ENCODE measurements at regions not wholly inside any gene's neighbourhood (a gene's known extent, or its start where the extent isn't known, plus 50 kb on each side); places are given as distances from the start of the nearest gene placed in this dataset.
A peak's percentile ranks its signal among the peaks of the same experiment; 100 is the strongest.

- no peak overlapping the region for H3K27ac ChIP-seq (ENCODE audit: extremely low read depth, low read depth, low read length)
- POLR2A ChIA-PET = no interaction called here
- TF ChIP-seq FOSL1 (tag; conservative IDR thresholded peaks at IDR 0.05) (peak; percentile 97), ATF3 (IDR thresholded peaks at IDR 0.05) (peak; percentile 11; the same call in 1 of the 2 replicates), ATF3 (CRISPR knock-in tag; conservative IDR thresholded peaks at IDR 0.05) (no peak), NFATC3 (IDR thresholded peaks at IDR 0.05) (no peak)
- no peak for DNase-seq (ENCODE audit: extremely low read depth in 1 of 4, low spot score in 3 of 4)
- CTCF ChIA-PET (ENCODE audit: low intra/inter-chr PET ratio) = no interaction called here
- ATAC-seq = no peak
- H3K36me3 ChIP-seq (ENCODE audit: control insufficient read depth, insufficient read depth, low read length) = no peaks in the 10 kb centered on the region
- H3K4me1 ChIP-seq (replicated peaks in 1 of 2; ENCODE audit: control insufficient read depth in 2 of 2, insufficient read depth in 2 of 2, low read length in 2 of 2) = no peaks in the 10 kb centered on the region
- no TSS peak for BruUV-seq (replicated peaks)
- peaks cover 15 to 28% of the 10 kb centered on the region in 2 experiments for H3K27me3 ChIP-seq (ENCODE audit: control insufficient read depth in 2 of 2, insufficient read depth in 2 of 2, low read length in 2 of 2)
- WGBS (ENCODE audit: insufficient coverage, low coverage, missing lambda C conversion rate) = 1% methylated on average over 7 of the region's 7 CpGs
- no peak overlapping the region for H3K9ac ChIP-seq (ENCODE audit: insufficient read depth in 1 of 2, low read depth in 2 of 2, low read length in 2 of 2)
- H3K79me2 ChIP-seq (ENCODE audit: control insufficient read depth, insufficient read depth, low read length) = no peaks in the 10 kb centered on the region
- intact Hi-C loops (cut with micrococcal nuclease) (no loop called here), in situ Hi-C loops (cut with MboI) (no loop called here)
- H3K9me3 ChIP-seq (replicated peaks; ENCODE audit: control insufficient read depth, insufficient read depth, low read depth, low read length) = no peaks in the 10 kb centered on the region
- no peak for FAIRE-seq
- no peak overlapping the region for H3K4me3 ChIP-seq
- no peaks in the 10 kb centered on the region for H4K20me1 ChIP-seq (replicated peaks; ENCODE audit: control insufficient read depth, insufficient read depth, low read length)
- no peak overlapping the region for H2AFZ ChIP-seq (ENCODE audit: low read depth, low read length)
- no peak overlapping the region for H3K4me2 ChIP-seq (ENCODE audit: insufficient read depth, low read length)
- H3K9me1 ChIP-seq (ENCODE audit: control insufficient read depth, insufficient read depth, low read length) = no peaks in the 10 kb centered on the region
These were observed 128.7 kb upstream of the LYZL1 start for GRCh38 chr10:29160150-29160617.

- POLR2A ChIA-PET = no interaction called here
- Histone ChIP-seq H3K4me2 (ENCODE audit: insufficient read depth, low read length) (no peak overlapping the region), H3K4me3 (no peak overlapping the region), H4K20me1 (replicated peaks; ENCODE audit: control insufficient read depth, insufficient read depth, low read length) (no peaks in the 10 kb centered on the region), H3K9me3 (replicated peaks; ENCODE audit: control insufficient read depth, insufficient read depth, low read depth, low read length) (0 out of 2 replicates have a peak, but pooled peaks cover 3% of the 10 kb centered on the region), H3K9me1 (ENCODE audit: control insufficient read depth, insufficient read depth, low read length) (no peaks in the 10 kb centered on the region), H3K9ac (ENCODE audit: insufficient read depth in 1 of 2, low read depth in 2 of 2, low read length in 2 of 2) (no peak overlapping the region), H3K4me1 (replicated peaks in 1 of 2; ENCODE audit: control insufficient read depth in 2 of 2, insufficient read depth in 2 of 2, low read length in 2 of 2) (no peaks in the 10 kb centered on the region), H3K36me3 (ENCODE audit: control insufficient read depth, insufficient read depth, low read length) (no peaks in the 10 kb centered on the region), H2AFZ (ENCODE audit: low read depth, low read length) (no peak overlapping the region), H3K27ac (ENCODE audit: extremely low read depth, low read depth, low read length) (no peak overlapping the region), H3K79me2 (ENCODE audit: control insufficient read depth, insufficient read depth, low read length) (no peaks in the 10 kb centered on the region), H3K27me3 (ENCODE audit: control insufficient read depth in 2 of 2, insufficient read depth in 2 of 2, low read length in 2 of 2) (peaks cover 0 to 12% of the 10 kb centered on the region in 2 experiments; a peak in 2 of 5 replicates)
- no peak for FAIRE-seq
- CTCF ChIA-PET (ENCODE audit: low intra/inter-chr PET ratio) = no interaction called here
- no TSS peak for BruUV-seq (replicated peaks)
- ATAC-seq = no peak
- no peak for DNase-seq (ENCODE audit: extremely low read depth in 1 of 4, low spot score in 3 of 4)
- WGBS (ENCODE audit: insufficient coverage, low coverage, missing lambda C conversion rate) = 0% methylated on average over 1 of the region's 2 CpGs
- in situ Hi-C loops (cut with MboI) = no loop called here
- intact Hi-C loops (cut with micrococcal nuclease) = no loop called here
- TF ChIP-seq PURB (CRISPR knock-in tag; IDR thresholded peaks at IDR 0.05; ENCODE audit: low read depth) (no peak), NR1H2 (CRISPR knock-in tag; IDR thresholded peaks at IDR 0.05) (no peak), ARHGAP35 (IDR thresholded peaks at IDR 0.05; ENCODE audit: partially characterized antibody) (no peak), TFAP4 (CRISPR knock-in tag; IDR thresholded peaks at IDR 0.05; ENCODE audit: borderline replicate concordance) (no peak), IRF1 (CRISPR knock-in tag; IDR thresholded peaks at IDR 0.05; ENCODE audit: borderline replicate concordance) (no peak), FOXK2 (conservative IDR thresholded peaks at IDR 0.05 in 1 of 2, IDR thresholded peaks at IDR 0.05 in 1 of 2; ENCODE audit: low read depth in 2 of 2) (no peak), ZNF23 (CRISPR knock-in tag; IDR thresholded peaks at IDR 0.05) (no peak), ZNF655 (CRISPR knock-in tag; IDR thresholded peaks at IDR 0.05) (no peak), MYBL2 (IDR thresholded peaks at IDR 0.05; ENCODE audit: low read depth) (no peak), MYBL2 (CRISPR knock-in tag; IDR thresholded peaks at IDR 0.05; ENCODE audit: borderline replicate concordance) (no peak)
These were observed 125.1 kb upstream of the LYZL1 start for GRCh38 chr10:29163746-29164145.
